ENCODE measurements at regions not wholly inside any gene's neighbourhood (a gene's known extent, or its start where the extent isn't known, plus 50 kb on each side); places are given as distances from the start of the nearest gene placed in this dataset.

GRCh38 chr20:22942742-22943141, 92.4 kb upstream of the SSTR4 start:
- Histone ChIP-seq H3K9ac (ENCODE audit: low read length) (no peak overlapping the region), H3K27ac (ENCODE audit: low read length) (no peak overlapping the region), H3K36me3 (ENCODE audit: insufficient read depth, low read length) (no peaks in the 10 kb centered on the region), H3K4me2 (ENCODE audit: low read length) (no peak overlapping the region), H3K9me3 (ENCODE audit: low read length) (no peaks in the 10 kb centered on the region), H3K9me2 (ENCODE audit: insufficient read depth, low read length) (no peaks in the 10 kb centered on the region), H4K20me1 (ENCODE audit: insufficient read depth) (no peaks in the 10 kb centered on the region), H2AFZ (ENCODE audit: low read depth, low read length) (no peak overlapping the region), H3K79me2 (replicated peaks; ENCODE audit: insufficient read depth, low read length) (no peaks in the 10 kb centered on the region), H3K4me3 (ENCODE audit: low read length) (no peak overlapping the region), H3K27me3 (ENCODE audit: insufficient read depth, low read depth, low read length) (no peaks in the 10 kb centered on the region), H3F3A (ENCODE audit: insufficient read depth, low read length, poor library complexity, severe bottlenecking) (no peaks in the 10 kb centered on the region)
- TF ChIP-seq EP300 (conservative IDR thresholded peaks at IDR 0.05; ENCODE audit: poor library complexity, severe bottlenecking) (no peak), MXI1 (conservative IDR thresholded peaks at IDR 0.05; ENCODE audit: poor library complexity, severe bottlenecking) (no peak), POLR2AphosphoS5 (IDR thresholded peaks at IDR 0.05) (no peak), CTCF (IDR thresholded peaks at IDR 0.05; ENCODE audit: poor library complexity, severe bottlenecking) (no peak)

GRCh38 chr20:22944062-22944461, 91.0 kb upstream of the SSTR4 start:
- H4K20me1 ChIP-seq (ENCODE audit: insufficient read depth), result no peaks in the 10 kb centered on the region
- H3F3A ChIP-seq (ENCODE audit: insufficient read depth, low read length, poor library complexity, severe bottlenecking), result no peaks in the 10 kb centered on the region

More at GRCh38 chr20:22944062-22944461, 91.0 kb upstream of the SSTR4 start:
- H3K4me2 ChIP-seq (ENCODE audit: low read length), result no peak overlapping the region
- H3K27ac ChIP-seq (ENCODE audit: low read length), result no peak overlapping the region
- no peaks in the 10 kb centered on the region for H3K79me2 ChIP-seq (replicated peaks; ENCODE audit: insufficient read depth, low read length)
- no peaks in the 10 kb centered on the region for H3K36me3 ChIP-seq (ENCODE audit: insufficient read depth, low read length)
- no peak overlapping the region for H3K9ac ChIP-seq (ENCODE audit: low read length)
- no peaks in the 10 kb centered on the region for H3K9me3 ChIP-seq (ENCODE audit: low read length)
- no peaks in the 10 kb centered on the region for H3K9me2 ChIP-seq (ENCODE audit: insufficient read depth, low read length)
- H3K27me3 ChIP-seq (ENCODE audit: insufficient read depth, low read depth, low read length), result no peaks in the 10 kb centered on the region
- no peak overlapping the region for H2AFZ ChIP-seq (ENCODE audit: low read depth, low read length)
- no peak overlapping the region for H3K4me3 ChIP-seq (ENCODE audit: low read length)
- TF ChIP-seq CTCF (IDR thresholded peaks at IDR 0.05; ENCODE audit: poor library complexity, severe bottlenecking), result no peak
- TF ChIP-seq REST (IDR thresholded peaks at IDR 0.05; ENCODE audit: borderline replicate concordance), result no peak
- no peak for TF ChIP-seq SMC3 (conservative IDR thresholded peaks at IDR 0.05; ENCODE audit: poor library complexity)
- TF ChIP-seq MXI1 (conservative IDR thresholded peaks at IDR 0.05; ENCODE audit: poor library complexity, severe bottlenecking), result no peak
- no peak for TF ChIP-seq RAD21 (conservative IDR thresholded peaks at IDR 0.05)
- no peak for TF ChIP-seq POLR2AphosphoS5 (IDR thresholded peaks at IDR 0.05)
- no peak for TF ChIP-seq EZH2 (IDR thresholded peaks at IDR 0.05; ENCODE audit: borderline replicate concordance, insufficient read depth, low read length, poor library complexity, severe bottlenecking)

Measured in neural cell (in vitro differentiated cells).